GM20000 (cell line): ENCODE measurements at regions not wholly inside any gene's neighbourhood (a gene's known extent, or its start where the extent isn't known, plus 50 kb on each side); places are given as distances from the start of the nearest gene placed in this dataset.

Experiments used
- DNase-seq: peaks from one replicate; pipeline ENCODE4 v3.0.0; 2012; ENCODE audit warnings: low spot score
- CTCF ChIP-seq: IDR thresholded peaks from 2 replicates; pipeline ENCODE4 v1.5.1; 2012; ENCODE audit warnings: mild to moderate bottlenecking, control low read depth; ENCODE audit errors: extremely low read depth, missing control alignments

- no peak for DNase-seq
- TF ChIP-seq CTCF, result no peak
Measured at GRCh38 chr3:30313840-30314239, 292.6 kb upstream of the TGFBR2 start.

- no peak for TF ChIP-seq CTCF
- no peak for DNase-seq
Measured at GRCh38 chr3:30314757-30315325, 291.6 kb upstream of the TGFBR2 start.

GRCh38 chr3:30315447-30315846, 291.0 kb upstream of the TGFBR2 start:
- no peak for TF ChIP-seq CTCF
- DNase-seq, result no peak

GRCh38 chr3:30317561-30317960, 288.8 kb upstream of the TGFBR2 start:
- no peak for TF ChIP-seq CTCF
- DNase-seq, result no peak

GRCh38 chr3:30318110-30318509, 288.3 kb upstream of the TGFBR2 start:
- DNase-seq, result no peak
- TF ChIP-seq CTCF, result no peak

GRCh38 chr3:30319713-30320112, 286.7 kb upstream of the TGFBR2 start:
- no peak for TF ChIP-seq CTCF
- DNase-seq, result no peak

- no peak for DNase-seq
- TF ChIP-seq CTCF, result no peak
Measured at GRCh38 chr3:30320392-30320791, 286.0 kb upstream of the TGFBR2 start.
